Lung (tissue), 11 donors: ENCODE measurements at regions not wholly inside any gene's neighbourhood (a gene's known extent, or its start where the extent isn't known, plus 50 kb on each side); places are given as distances from the start of the nearest gene placed in this dataset.

Source experiments
- ATAC-seq: fragments of 200-7000 bp; cut with Tn5 transposase; one replicate; pipeline ENCODE4 v1.9.1; 2020; ENCODE audit warnings: moderate number of reproducible peaks; ENCODE audit not compliant: insufficient read depth, low FRiP score
- DNase-seq, 3 donors: peaks; one replicate each; pipeline ENCODE4 v3.0.0-alpha.2; 2013 to 2017
- H3K27ac ChIP-seq, 2 donors: one replicate each; pipeline ENCODE4 v1.5.1; 2013; ENCODE audit warnings: mild to moderate bottlenecking in 2 of 2, moderate library complexity in 2 of 2, control low read depth in 1 of 2, inconsistent platforms in 1 of 2, low read depth in 1 of 2, low read length in 1 of 2
- H3K27me3 ChIP-seq, 3 donors: one replicate each; pipeline ENCODE4 v1.5.1; 2013; ENCODE audit warnings: low read length in 2 of 3; ENCODE audit not compliant: control insufficient read depth in 3 of 3, insufficient read depth in 3 of 3
- H3K36me3 ChIP-seq, 4 donors: one replicate each; pipeline ENCODE4 v1.5.1; 2013; ENCODE audit warnings: low read length in 4 of 4, mild to moderate bottlenecking in 1 of 4, moderate library complexity in 1 of 4; ENCODE audit not compliant: control insufficient read depth in 4 of 4, insufficient read depth in 4 of 4
- H3K4me1 ChIP-seq, 5 donors: one replicate each; pipeline ENCODE4 v1.5.1; 2013; ENCODE audit warnings: low read length in 5 of 5, mild to moderate bottlenecking in 2 of 5, moderate library complexity in 1 of 5; ENCODE audit not compliant: control insufficient read depth in 5 of 5, insufficient read depth in 5 of 5
- H3K4me3 ChIP-seq: one replicate; pipeline ENCODE4 v1.5.1; 2013; ENCODE audit warnings: mild to moderate bottlenecking, control low read depth, moderate library complexity
- H3K9ac ChIP-seq, 2 donors: one replicate each; pipeline ENCODE4 v1.5.1; 2013; ENCODE audit warnings: low read length in 2 of 2, control low read depth in 1 of 2; ENCODE audit not compliant: insufficient read depth in 1 of 2
- H3K9me3 ChIP-seq, 4 donors: one replicate each; pipeline ENCODE4 v1.5.1; 2013; ENCODE audit warnings: low read length in 3 of 4, mild to moderate bottlenecking in 1 of 4, moderate library complexity in 1 of 4; ENCODE audit not compliant: control insufficient read depth in 4 of 4, insufficient read depth in 3 of 4
- CTCF ChIP-seq: IDR thresholded peaks from 2 replicates; pipeline ENCODE4 v1.5.1; 2012; ENCODE audit warnings: mild to moderate bottlenecking; ENCODE audit errors: control extremely low read depth, extremely low read depth
- WGBS, 2 donors: extraction: QIAGEN DNeasy Blood & Tissue Kit; methylation state at CpG; one replicate each; pipeline ENCODE4 v1.1.7; 2013; 5-methylcytosine and 5-hydroxymethylcytosine counted together
- donor health status: control.
- donor health status: control.
- donor health status: Bipolar disorder and iron deficiency.
- donor health status: healthy.
- donor health status: DM: yes; HTN: yes; CAD: no.

GRCh38 chr11:130651066-130651855 lies 202.8 kb downstream of the ADAMTS15 start:
- no peaks in the 10 kb centered on the region for H3K9me3 ChIP-seq
- H3K9ac ChIP-seq, result no peak overlapping the region
- H3K4me3 ChIP-seq, result no peak overlapping the region
- H3K27ac ChIP-seq, result peak overlapping the region in 1 of 2 donors; percentile 34
- no peak for DNase-seq
- no peaks in the 10 kb centered on the region for H3K36me3 ChIP-seq
- TF ChIP-seq CTCF, result no peak
- H3K4me1 ChIP-seq, result peaks cover 12 to 81% (median 36%) of the 10 kb centered on the region in 5 donors
- ATAC-seq, result no peak
- 90 to 91% methylated on average over 9 of the region's 9 CpGs for WGBS, 2 donors
- no peaks in the 10 kb centered on the region for H3K27me3 ChIP-seq

GRCh38 chr11:130652671-130653335 lies 204.4 kb downstream of the ADAMTS15 start:
- Histone ChIP-seq H3K27me3 (no peaks in the 10 kb centered on the region), H3K4me1 (peaks cover 8 to 65% (median 28%) of the 10 kb centered on the region in 5 donors), H3K27ac (peak overlapping the region; percentile 91 to 92), H3K36me3 (no peaks in the 10 kb centered on the region), H3K4me3 (no peak overlapping the region), H3K9ac (no peak overlapping the region), H3K9me3 (no peaks in the 10 kb centered on the region)
- DNase-seq, result peak; percentile 86 to 96 (median 95)
- peak; percentile 43 for ATAC-seq
- TF ChIP-seq CTCF, result no peak
- WGBS, 2 donors, result 86 to 87% methylated on average over 3 of the region's 3 CpGs

DNA sequence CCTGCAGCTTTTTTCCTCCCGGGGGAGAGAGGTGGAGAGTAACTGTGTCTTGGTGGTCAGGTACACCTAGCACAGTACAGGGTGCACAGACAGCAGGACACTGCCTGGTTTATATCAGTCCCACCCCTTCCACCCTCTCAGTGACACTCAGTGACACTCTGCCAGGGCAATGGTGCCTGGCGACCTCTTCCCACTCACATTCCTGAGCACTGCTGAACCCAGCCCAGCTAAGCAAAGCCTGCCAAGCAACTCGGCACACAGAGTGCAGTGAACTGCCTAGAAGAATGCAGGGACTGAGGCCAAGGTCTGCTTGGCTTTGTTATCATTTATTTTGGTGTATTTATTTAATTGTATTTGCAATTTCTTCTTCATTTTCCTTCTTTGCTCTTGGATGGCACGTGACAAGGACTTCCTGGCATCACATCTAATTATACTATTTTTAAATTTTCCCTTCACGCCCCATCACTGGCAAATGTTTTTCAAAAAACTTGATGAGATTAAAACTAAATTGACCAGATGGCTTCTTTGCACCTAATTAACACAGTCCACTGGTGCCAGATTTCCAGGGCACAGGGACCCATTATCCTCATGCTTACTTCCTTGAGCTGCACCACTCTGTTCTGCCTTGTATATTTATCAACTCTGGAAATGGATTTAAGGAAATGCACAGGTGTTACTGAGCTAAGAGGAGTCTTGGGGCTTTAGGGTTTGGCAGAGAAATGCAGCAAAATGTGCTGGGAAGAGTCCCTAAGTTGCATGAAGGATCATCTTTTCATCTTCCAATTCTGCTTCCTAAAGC lies 205.6 kb downstream of the ADAMTS15 start:
- no peak overlapping the region for H3K4me3 ChIP-seq
- peak overlapping the region; percentile 91 to 92 for H3K27ac ChIP-seq
- 31 to 69% methylated on average over 5 of the region's 5 CpGs for WGBS, 2 donors
- H3K4me1 ChIP-seq, result peaks cover 8 to 55% (median 26%) of the 10 kb centered on the region in 5 donors
- ATAC-seq (peak; percentile 82), DNase-seq (peak; percentile 90 to 93 (median 92))
- no peak for TF ChIP-seq CTCF
- H3K27me3 ChIP-seq, result no peaks in the 10 kb centered on the region
- peak overlapping the region in 1 of 2 donors; percentile 8 for H3K9ac ChIP-seq
- H3K36me3 ChIP-seq, result no peaks in the 10 kb centered on the region
- H3K9me3 ChIP-seq, result no peaks in the 10 kb centered on the region
